ENCODE measurements at regions not wholly inside any gene's neighbourhood (a gene's known extent, or its start where the extent isn't known, plus 50 kb on each side); places are given as distances from the start of the nearest gene placed in this dataset.

DNA sequence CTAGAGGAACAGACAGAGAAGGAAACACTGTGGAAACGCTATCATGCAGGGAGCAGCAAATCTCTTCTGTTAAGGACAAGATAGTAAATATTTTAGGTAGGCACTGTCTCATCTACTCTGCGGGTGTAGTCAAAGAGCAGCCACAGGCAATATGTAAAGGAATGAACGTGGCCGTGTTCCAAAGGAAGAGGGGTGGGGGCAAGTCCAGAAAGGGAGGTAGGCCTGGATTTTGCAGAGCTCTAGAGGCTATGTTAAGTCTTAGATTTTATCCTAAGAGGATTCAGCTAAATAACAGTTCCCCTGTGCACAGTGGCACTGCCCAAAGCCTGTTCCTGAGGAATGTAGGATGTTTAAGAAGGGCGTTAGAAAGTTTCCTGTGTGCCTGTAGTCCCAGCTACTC, 161.6 kb downstream of the ACTL7B start:
- TF ChIP-seq, protein P1, sequence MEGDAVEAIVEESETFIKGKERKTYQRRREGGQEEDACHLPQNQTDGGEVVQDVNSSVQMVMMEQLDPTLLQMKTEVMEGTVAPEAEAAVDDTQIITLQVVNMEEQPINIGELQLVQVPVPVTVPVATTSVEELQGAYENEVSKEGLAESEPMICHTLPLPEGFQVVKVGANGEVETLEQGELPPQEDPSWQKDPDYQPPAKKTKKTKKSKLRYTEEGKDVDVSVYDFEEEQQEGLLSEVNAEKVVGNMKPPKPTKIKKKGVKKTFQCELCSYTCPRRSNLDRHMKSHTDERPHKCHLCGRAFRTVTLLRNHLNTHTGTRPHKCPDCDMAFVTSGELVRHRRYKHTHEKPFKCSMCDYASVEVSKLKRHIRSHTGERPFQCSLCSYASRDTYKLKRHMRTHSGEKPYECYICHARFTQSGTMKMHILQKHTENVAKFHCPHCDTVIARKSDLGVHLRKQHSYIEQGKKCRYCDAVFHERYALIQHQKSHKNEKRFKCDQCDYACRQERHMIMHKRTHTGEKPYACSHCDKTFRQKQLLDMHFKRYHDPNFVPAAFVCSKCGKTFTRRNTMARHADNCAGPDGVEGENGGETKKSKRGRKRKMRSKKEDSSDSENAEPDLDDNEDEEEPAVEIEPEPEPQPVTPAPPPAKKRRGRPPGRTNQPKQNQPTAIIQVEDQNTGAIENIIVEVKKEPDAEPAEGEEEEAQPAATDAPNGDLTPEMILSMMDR (IDR thresholded peaks at IDR 0.05) = no peak
- no peak for TF ChIP-seq POLR2A (IDR thresholded peaks at IDR 0.05)

All from vagina (tissue), 2 donors.